ENCODE measurements at regions not wholly inside any gene's neighbourhood (a gene's known extent, or its start where the extent isn't known, plus 50 kb on each side); places are given as distances from the start of the nearest gene placed in this dataset.

- TF ChIP-seq POU2F2 (IDR thresholded peaks at IDR 0.05; ENCODE audit: low read depth, low read length) (no peak), SPI1 (IDR thresholded peaks at IDR 0.05; ENCODE audit: low read depth, low read length) (no peak), POLR2AphosphoS5 (IDR thresholded peaks at IDR 0.05; ENCODE audit: low read depth, low read length) (no peak), TAF1 (IDR thresholded peaks at IDR 0.05; ENCODE audit: low read depth, low read length) (no peak), POLR2A (IDR thresholded peaks at IDR 0.05; ENCODE audit: low read depth, low read length) (no peak)
- FAIRE-seq: no peak
- DNase-seq (ENCODE audit: insufficient read length, low spot score): no peak
Measured at GRCh38 chr2:7809640-7810039, 872.2 kb upstream of the ID2 start.

- DNase-seq (ENCODE audit: insufficient read length, low spot score) (no peak), FAIRE-seq (no peak)
- TF ChIP-seq POLR2AphosphoS5 (IDR thresholded peaks at IDR 0.05; ENCODE audit: low read depth, low read length): no peak
- no peak for TF ChIP-seq POLR2A (IDR thresholded peaks at IDR 0.05; ENCODE audit: low read depth, low read length)
- no peak for TF ChIP-seq SPI1 (IDR thresholded peaks at IDR 0.05; ENCODE audit: low read depth, low read length)
- no peak for TF ChIP-seq POU2F2 (IDR thresholded peaks at IDR 0.05; ENCODE audit: low read depth, low read length)
- TF ChIP-seq TAF1 (IDR thresholded peaks at IDR 0.05; ENCODE audit: low read depth, low read length): no peak
- no peak for TF ChIP-seq PAX5 (IDR thresholded peaks at IDR 0.05; ENCODE audit: insufficient read depth, low read length, severe bottlenecking)
Measured at GRCh38 chr2:7811073-7811472, 870.8 kb upstream of the ID2 start.

GRCh38 chr2:7812231-7812995 lies 869.4 kb upstream of the ID2 start:
- TF ChIP-seq TAF1 (IDR thresholded peaks at IDR 0.05; ENCODE audit: low read depth, low read length) (no peak), POLR2AphosphoS5 (IDR thresholded peaks at IDR 0.05; ENCODE audit: low read depth, low read length) (no peak), PAX5 (IDR thresholded peaks at IDR 0.05; ENCODE audit: insufficient read depth, low read length, severe bottlenecking) (no peak), POLR2A (IDR thresholded peaks at IDR 0.05; ENCODE audit: low read depth, low read length) (no peak), POU2F2 (IDR thresholded peaks at IDR 0.05; ENCODE audit: low read depth, low read length) (no peak), SPI1 (IDR thresholded peaks at IDR 0.05; ENCODE audit: low read depth, low read length) (no peak)
- DNase-seq (ENCODE audit: insufficient read length, low spot score) (no peak), FAIRE-seq (no peak)

- FAIRE-seq: no peak
- TF ChIP-seq POLR2A (IDR thresholded peaks at IDR 0.05; ENCODE audit: low read depth, low read length) (no peak), TAF1 (IDR thresholded peaks at IDR 0.05; ENCODE audit: low read depth, low read length) (no peak), PAX5 (IDR thresholded peaks at IDR 0.05; ENCODE audit: insufficient read depth, low read length, severe bottlenecking) (no peak), POU2F2 (IDR thresholded peaks at IDR 0.05; ENCODE audit: low read depth, low read length) (no peak), SPI1 (IDR thresholded peaks at IDR 0.05; ENCODE audit: low read depth, low read length) (no peak), POLR2AphosphoS5 (IDR thresholded peaks at IDR 0.05; ENCODE audit: low read depth, low read length) (no peak)
Measured at GRCh38 chr2:7813541-7814292, 868.1 kb upstream of the ID2 start.

GRCh38 chr2:7815726-7816125 lies 866.1 kb upstream of the ID2 start:
- DNase-seq (ENCODE audit: insufficient read length, low spot score): no peak
- no peak for FAIRE-seq
- no peak for TF ChIP-seq POLR2A (IDR thresholded peaks at IDR 0.05; ENCODE audit: low read depth, low read length)
- no peak for TF ChIP-seq TAF1 (IDR thresholded peaks at IDR 0.05; ENCODE audit: low read depth, low read length)
- no peak for TF ChIP-seq PAX5 (IDR thresholded peaks at IDR 0.05; ENCODE audit: insufficient read depth, low read length, severe bottlenecking)
- TF ChIP-seq POU2F2 (IDR thresholded peaks at IDR 0.05; ENCODE audit: low read depth, low read length): no peak
- no peak for TF ChIP-seq POLR2AphosphoS5 (IDR thresholded peaks at IDR 0.05; ENCODE audit: low read depth, low read length)
- no peak for TF ChIP-seq SPI1 (IDR thresholded peaks at IDR 0.05; ENCODE audit: low read depth, low read length)

More at GRCh38 chr2:7813541-7814292, 868.1 kb upstream of the ID2 start:
- DNase-seq (ENCODE audit: insufficient read length, low spot score): no peak

GRCh38 chr2:7816233-7816632 lies 865.6 kb upstream of the ID2 start:
- FAIRE-seq (no peak), DNase-seq (ENCODE audit: insufficient read length, low spot score) (no peak)
- TF ChIP-seq POLR2AphosphoS5 (IDR thresholded peaks at IDR 0.05; ENCODE audit: low read depth, low read length): no peak
- TF ChIP-seq POU2F2 (IDR thresholded peaks at IDR 0.05; ENCODE audit: low read depth, low read length): no peak
- no peak for TF ChIP-seq PAX5 (IDR thresholded peaks at IDR 0.05; ENCODE audit: insufficient read depth, low read length, severe bottlenecking)
- no peak for TF ChIP-seq SPI1 (IDR thresholded peaks at IDR 0.05; ENCODE audit: low read depth, low read length)
- no peak for TF ChIP-seq TAF1 (IDR thresholded peaks at IDR 0.05; ENCODE audit: low read depth, low read length)
- TF ChIP-seq POLR2A (IDR thresholded peaks at IDR 0.05; ENCODE audit: low read depth, low read length): no peak

- no peak for FAIRE-seq
- TF ChIP-seq TAF1 (IDR thresholded peaks at IDR 0.05; ENCODE audit: low read depth, low read length) (no peak), POU2F2 (IDR thresholded peaks at IDR 0.05; ENCODE audit: low read depth, low read length) (no peak), POLR2AphosphoS5 (IDR thresholded peaks at IDR 0.05; ENCODE audit: low read depth, low read length) (no peak), PAX5 (IDR thresholded peaks at IDR 0.05; ENCODE audit: insufficient read depth, low read length, severe bottlenecking) (no peak), SPI1 (IDR thresholded peaks at IDR 0.05; ENCODE audit: low read depth, low read length) (no peak), POLR2A (IDR thresholded peaks at IDR 0.05; ENCODE audit: low read depth, low read length) (no peak)
- DNase-seq (ENCODE audit: insufficient read length, low spot score): no peak
Measured at GRCh38 chr2:7816944-7817343, 864.9 kb upstream of the ID2 start.

GRCh38 chr2:7819316-7819715 lies 862.5 kb upstream of the ID2 start:
- FAIRE-seq (no peak), DNase-seq (ENCODE audit: insufficient read length, low spot score) (no peak)
- TF ChIP-seq PAX5 (IDR thresholded peaks at IDR 0.05; ENCODE audit: insufficient read depth, low read length, severe bottlenecking): no peak

- no peak for DNase-seq (ENCODE audit: insufficient read length, low spot score)
- no peak for FAIRE-seq
- TF ChIP-seq POLR2A (IDR thresholded peaks at IDR 0.05; ENCODE audit: low read depth, low read length) (no peak), POU2F2 (IDR thresholded peaks at IDR 0.05; ENCODE audit: low read depth, low read length) (no peak), POLR2AphosphoS5 (IDR thresholded peaks at IDR 0.05; ENCODE audit: low read depth, low read length) (no peak), PAX5 (IDR thresholded peaks at IDR 0.05; ENCODE audit: insufficient read depth, low read length, severe bottlenecking) (no peak), SPI1 (IDR thresholded peaks at IDR 0.05; ENCODE audit: low read depth, low read length) (no peak), TAF1 (IDR thresholded peaks at IDR 0.05; ENCODE audit: low read depth, low read length) (no peak)
Measured at GRCh38 chr2:7819850-7820249, 862.0 kb upstream of the ID2 start.

Data from GM12891 (cell line).